Naive B cell (primary cell): ENCODE measurements at regions not wholly inside any gene's neighbourhood (a gene's known extent, or its start where the extent isn't known, plus 50 kb on each side); places are given as distances from the start of the nearest gene placed in this dataset.
A peak's percentile ranks its signal among the peaks of the same experiment; 100 is the strongest.

ENCODE experiments used
- ATAC-seq, 2 donors: fragments of 150-1000 bp; cut with Tn5 transposase; 2 replicates each; pipeline ENCODE4 v1.10.0; 2021; ENCODE audit warnings: low read depth in 2 of 2, mild to moderate bottlenecking in 2 of 2, moderate library complexity in 2 of 2
- DNase-seq: peaks from one replicate; pipeline ENCODE4 v3.0.0; 2022
- H3K27ac Mint-ChIP-seq, 6 donors: one replicate each; pipeline ENCODE4 v1.8.0; 2020 to 2022; ENCODE audit warnings: mild to moderate bottlenecking in 6 of 6, mixed read lengths in 6 of 6, moderate library complexity in 5 of 6, inconsistent platforms in 2 of 6
- H3K27me3 Mint-ChIP-seq, 3 donors: one replicate each; pipeline ENCODE4 v1.8.0; 2021 to 2022; ENCODE audit warnings: mixed read lengths in 3 of 3, mild to moderate bottlenecking in 1 of 3
- H3K36me3 Mint-ChIP-seq, 2 donors: one replicate each; pipeline ENCODE4 v1.8.0; 2020 to 2022; ENCODE audit warnings: mixed read lengths in 2 of 2, inconsistent platforms in 1 of 2, mild to moderate bottlenecking in 1 of 2
- H3K4me1 Mint-ChIP-seq, 3 donors: one replicate each; pipeline ENCODE4 v1.8.0; 2020 to 2022; ENCODE audit warnings: mixed read lengths in 3 of 3, inconsistent platforms in 1 of 3, mild to moderate bottlenecking in 1 of 3, moderate library complexity in 1 of 3
- H3K4me3 Mint-ChIP-seq, 8 donors: one replicate each; pipeline ENCODE4 v1.8.0; 2020 to 2022; ENCODE audit warnings: mild to moderate bottlenecking in 8 of 8, mixed read lengths in 8 of 8, moderate library complexity in 8 of 8, inconsistent platforms in 2 of 8
- H3K9me3 Mint-ChIP-seq, 7 donors: one replicate each; pipeline ENCODE4 v1.8.0; 2020 to 2022; ENCODE audit warnings: mixed read lengths in 7 of 7, mild to moderate bottlenecking in 5 of 7, inconsistent platforms in 2 of 7, moderate library complexity in 1 of 7

- ATAC-seq: no peak
- peaks cover 16 to 33% (median 20%) of the 10 kb centered on the region in 3 donors for H3K27me3 Mint-ChIP-seq
- no peaks in the 10 kb centered on the region for H3K9me3 Mint-ChIP-seq
- no peak overlapping the region for H3K27ac Mint-ChIP-seq
- no peak overlapping the region for H3K4me3 Mint-ChIP-seq
- no peak for DNase-seq
- H3K4me1 Mint-ChIP-seq: peaks cover 0 to 3% (median 0%) of the 10 kb centered on the region in 3 donors
- no peaks in the 10 kb centered on the region for H3K36me3 Mint-ChIP-seq
These were observed 499.0 kb downstream of the VRK1 start for GRCh38 chr14:97296176-97296575.

- no peak for DNase-seq
- H3K4me3 Mint-ChIP-seq: no peak overlapping the region
- peaks cover 13 to 26% (median 15%) of the 10 kb centered on the region in 3 donors for H3K27me3 Mint-ChIP-seq
- no peak overlapping the region for H3K27ac Mint-ChIP-seq
- H3K9me3 Mint-ChIP-seq: no peaks in the 10 kb centered on the region
- ATAC-seq: no peak
- H3K36me3 Mint-ChIP-seq: no peaks in the 10 kb centered on the region
- H3K4me1 Mint-ChIP-seq: peaks cover 0 to 3% (median 0%) of the 10 kb centered on the region in 3 donors
These were observed 499.9 kb downstream of the VRK1 start for GRCh38 chr14:97297100-97297499.

GRCh38 chr14:97298331-97298730 is 501.1 kb downstream of the VRK1 start:
- peaks cover 13 to 21% (median 20%) of the 10 kb centered on the region in 3 donors for H3K27me3 Mint-ChIP-seq
- no peaks in the 10 kb centered on the region for H3K36me3 Mint-ChIP-seq
- H3K4me3 Mint-ChIP-seq: no peak overlapping the region
- no peak for DNase-seq
- H3K27ac Mint-ChIP-seq: no peak overlapping the region
- peaks cover 0 to 3% (median 0%) of the 10 kb centered on the region in 3 donors for H3K4me1 Mint-ChIP-seq
- H3K9me3 Mint-ChIP-seq: no peaks in the 10 kb centered on the region
- ATAC-seq: no peak

- Mint-ChIP-seq H3K27ac (peak overlapping the region in 1 of 6 donors; percentile 54), H3K36me3 (no peaks in the 10 kb centered on the region), H3K27me3 (peaks cover 13 to 21% (median 20%) of the 10 kb centered on the region in 3 donors), H3K9me3 (no peaks in the 10 kb centered on the region), H3K4me3 (no peak overlapping the region), H3K4me1 (peaks cover 0 to 3% (median 0%) of the 10 kb centered on the region in 3 donors)
- ATAC-seq (no peak), DNase-seq (no peak)
These were observed 501.6 kb downstream of the VRK1 start for GRCh38 chr14:97298736-97299135.

- Mint-ChIP-seq H3K4me3 (no peak overlapping the region), H3K4me1 (peaks cover 0 to 3% (median 0%) of the 10 kb centered on the region in 3 donors), H3K27ac (no peak overlapping the region), H3K27me3 (peaks cover 13 to 22% (median 20%) of the 10 kb centered on the region in 3 donors), H3K36me3 (no peaks in the 10 kb centered on the region), H3K9me3 (no peaks in the 10 kb centered on the region)
- DNase-seq (no peak), ATAC-seq (no peak)
These were observed 502.5 kb downstream of the VRK1 start for GRCh38 chr14:97299661-97300060.

- no peaks in the 10 kb centered on the region for H3K9me3 Mint-ChIP-seq
- peaks cover 13 to 21% (median 20%) of the 10 kb centered on the region in 3 donors for H3K27me3 Mint-ChIP-seq
- H3K4me3 Mint-ChIP-seq: no peak overlapping the region
- no peaks in the 10 kb centered on the region for H3K36me3 Mint-ChIP-seq
- DNase-seq (no peak), ATAC-seq (no peak)
- peaks cover 0 to 3% (median 0%) of the 10 kb centered on the region in 3 donors for H3K4me1 Mint-ChIP-seq
- peak overlapping the region in 1 of 6 donors; percentile 24 for H3K27ac Mint-ChIP-seq
These were observed 504.9 kb downstream of the VRK1 start for GRCh38 chr14:97301931-97302559.

GRCh38 chr14:97306133-97306759 is 509.1 kb downstream of the VRK1 start:
- Mint-ChIP-seq H3K4me1 (no peaks in the 10 kb centered on the region), H3K27me3 (peaks cover 0 to 11% (median 5%) of the 10 kb centered on the region in 3 donors), H3K9me3 (no peaks in the 10 kb centered on the region), H3K4me3 (no peak overlapping the region), H3K27ac (no peak overlapping the region), H3K36me3 (no peaks in the 10 kb centered on the region)
- no peak for DNase-seq
- ATAC-seq: no peak

- ATAC-seq (no peak), DNase-seq (no peak)
- Mint-ChIP-seq H3K27ac (no peak overlapping the region), H3K4me3 (no peak overlapping the region), H3K4me1 (peaks cover 0 to 4% (median 0%) of the 10 kb centered on the region in 3 donors), H3K36me3 (no peaks in the 10 kb centered on the region), H3K27me3 (peaks cover 0 to 11% (median 5%) of the 10 kb centered on the region in 3 donors), H3K9me3 (peaks cover 0 to 4% (median 0%) of the 10 kb centered on the region in 7 donors)
These were observed 509.6 kb downstream of the VRK1 start for GRCh38 chr14:97306760-97307246.

- H3K27ac Mint-ChIP-seq: peak overlapping the region in 1 of 6 donors; percentile 49
- H3K9me3 Mint-ChIP-seq: peaks cover 0 to 20% (median 6%) of the 10 kb centered on the region in 7 donors
- H3K36me3 Mint-ChIP-seq: peaks cover 0 to 8% of the 10 kb centered on the region in 2 donors
- peaks cover 0 to 6% (median 0%) of the 10 kb centered on the region in 3 donors for H3K4me1 Mint-ChIP-seq
- no peak overlapping the region for H3K4me3 Mint-ChIP-seq
- no peak for DNase-seq
- ATAC-seq: no peak
- H3K27me3 Mint-ChIP-seq: peaks cover 0 to 7% (median 4%) of the 10 kb centered on the region in 3 donors
These were observed 514.2 kb downstream of the VRK1 start for GRCh38 chr14:97311411-97311810.

- H3K4me3 Mint-ChIP-seq: no peak overlapping the region
- H3K9me3 Mint-ChIP-seq: peaks cover 0 to 20% (median 6%) of the 10 kb centered on the region in 7 donors
- DNase-seq (no peak), ATAC-seq (no peak)
- H3K27ac Mint-ChIP-seq: peak overlapping the region in 1 of 6 donors; percentile 90
- peaks cover 0 to 12% (median 4%) of the 10 kb centered on the region in 3 donors for H3K27me3 Mint-ChIP-seq
- H3K36me3 Mint-ChIP-seq: peaks cover 0 to 8% of the 10 kb centered on the region in 2 donors
- H3K4me1 Mint-ChIP-seq: peaks cover 0 to 6% (median 0%) of the 10 kb centered on the region in 3 donors
These were observed 515.7 kb downstream of the VRK1 start for GRCh38 chr14:97312910-97313309.

- Mint-ChIP-seq H3K27me3 (peaks cover 5 to 13% (median 8%) of the 10 kb centered on the region in 3 donors), H3K4me3 (no peak overlapping the region), H3K9me3 (peaks cover 0 to 26% (median 11%) of the 10 kb centered on the region in 7 donors), H3K27ac (no peak overlapping the region), H3K4me1 (peaks cover 0 to 6% (median 0%) of the 10 kb centered on the region in 3 donors), H3K36me3 (peaks cover 6 to 8% of the 10 kb centered on the region in 2 donors)
- ATAC-seq: no peak
- DNase-seq: no peak
These were observed 518.6 kb downstream of the VRK1 start for GRCh38 chr14:97315790-97316189.

- H3K9me3 Mint-ChIP-seq: peaks cover 3 to 36% (median 16%) of the 10 kb centered on the region in 7 donors
- H3K27ac Mint-ChIP-seq: no peak overlapping the region
- H3K4me3 Mint-ChIP-seq: no peak overlapping the region
- H3K36me3 Mint-ChIP-seq: peaks cover 8 to 13% of the 10 kb centered on the region in 2 donors
- ATAC-seq (no peak), DNase-seq (no peak)
- H3K4me1 Mint-ChIP-seq: no peaks in the 10 kb centered on the region
- peaks cover 5 to 13% (median 12%) of the 10 kb centered on the region in 3 donors for H3K27me3 Mint-ChIP-seq
These were observed 521.2 kb downstream of the VRK1 start for GRCh38 chr14:97318380-97318779.

- peaks cover 2 to 22% (median 8%) of the 10 kb centered on the region in 7 donors for H3K9me3 Mint-ChIP-seq
- H3K27me3 Mint-ChIP-seq: peaks cover 5 to 13% (median 12%) of the 10 kb centered on the region in 3 donors
- ATAC-seq (no peak), DNase-seq (no peak)
- peaks cover 0 to 13% of the 10 kb centered on the region in 2 donors for H3K36me3 Mint-ChIP-seq
- no peaks in the 10 kb centered on the region for H3K4me1 Mint-ChIP-seq
- no peak overlapping the region for H3K27ac Mint-ChIP-seq
- no peak overlapping the region for H3K4me3 Mint-ChIP-seq
These were observed 522.5 kb downstream of the VRK1 start for GRCh38 chr14:97319691-97320090.

GRCh38 chr14:97328743-97329142 is 531.6 kb downstream of the VRK1 start:
- H3K9me3 Mint-ChIP-seq: peaks cover 0 to 9% (median 2%) of the 10 kb centered on the region in 7 donors

More at GRCh38 chr14:97328743-97329142, 531.6 kb downstream of the VRK1 start:
- no peak overlapping the region for H3K27ac Mint-ChIP-seq
- H3K36me3 Mint-ChIP-seq: no peaks in the 10 kb centered on the region
- no peak for DNase-seq
- H3K27me3 Mint-ChIP-seq: peaks cover 0 to 10% (median 7%) of the 10 kb centered on the region in 3 donors
- peaks cover 0 to 9% (median 0%) of the 10 kb centered on the region in 3 donors for H3K4me1 Mint-ChIP-seq
- H3K4me3 Mint-ChIP-seq: no peak overlapping the region
- no peak for ATAC-seq
